ENCODE measurements at regions not wholly inside any gene's neighbourhood (a gene's known extent, or its start where the extent isn't known, plus 50 kb on each side); places are given as distances from the start of the nearest gene placed in this dataset.

DNA sequence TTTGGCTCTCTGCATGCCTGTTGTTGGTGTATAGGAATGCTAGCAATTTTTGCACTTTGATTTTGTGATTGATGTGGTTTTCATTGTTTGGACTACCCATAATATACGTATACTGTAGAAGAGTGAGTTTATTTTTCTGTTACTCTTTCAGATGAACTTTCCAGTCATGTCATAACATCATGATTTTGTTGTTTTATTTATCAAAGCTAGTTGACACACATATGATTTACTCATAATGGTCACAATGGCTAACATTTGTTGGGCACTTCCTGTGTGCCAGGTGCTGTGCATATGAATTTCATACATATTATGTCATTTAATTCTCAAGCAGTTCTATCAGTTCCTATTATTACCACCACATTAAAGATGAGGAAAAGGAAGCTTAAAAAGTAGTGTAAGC, 98.1 kb upstream of the GUCA2B start:
- no peaks in the 10 kb centered on the region for H3K79me2 ChIP-seq (ENCODE audit: low read length)
- peaks cover 22% of the 10 kb centered on the region for H3K4me1 ChIP-seq (ENCODE audit: low read length)
- no peaks in the 10 kb centered on the region for H3K27me3 ChIP-seq (ENCODE audit: low read length)
- no peaks in the 10 kb centered on the region for H4K20me1 ChIP-seq (ENCODE audit: insufficient read depth, low read depth, low read length)
- no peaks in the 10 kb centered on the region for H3K9me2 ChIP-seq (replicated peaks; ENCODE audit: insufficient read depth, low read length)
- DNase-seq, result no peak
- no peak overlapping the region for H3K27ac ChIP-seq (ENCODE audit: low read length)
- no peak overlapping the region for H3K9ac ChIP-seq (ENCODE audit: low read length)
- H2AFZ ChIP-seq (ENCODE audit: low read length), result no peak overlapping the region
- peaks cover 5% of the 10 kb centered on the region; the same call in 1 of the 2 replicates for H3K9me3 ChIP-seq (ENCODE audit: low read length)
- no peak overlapping the region for H3K4me3 ChIP-seq (ENCODE audit: low read length)
- no peak overlapping the region for H3K4me2 ChIP-seq (ENCODE audit: low read depth, low read length, poor library complexity, severe bottlenecking)
- H3K36me3 ChIP-seq (ENCODE audit: insufficient read depth, low read length), result no peaks in the 10 kb centered on the region

DNA sequence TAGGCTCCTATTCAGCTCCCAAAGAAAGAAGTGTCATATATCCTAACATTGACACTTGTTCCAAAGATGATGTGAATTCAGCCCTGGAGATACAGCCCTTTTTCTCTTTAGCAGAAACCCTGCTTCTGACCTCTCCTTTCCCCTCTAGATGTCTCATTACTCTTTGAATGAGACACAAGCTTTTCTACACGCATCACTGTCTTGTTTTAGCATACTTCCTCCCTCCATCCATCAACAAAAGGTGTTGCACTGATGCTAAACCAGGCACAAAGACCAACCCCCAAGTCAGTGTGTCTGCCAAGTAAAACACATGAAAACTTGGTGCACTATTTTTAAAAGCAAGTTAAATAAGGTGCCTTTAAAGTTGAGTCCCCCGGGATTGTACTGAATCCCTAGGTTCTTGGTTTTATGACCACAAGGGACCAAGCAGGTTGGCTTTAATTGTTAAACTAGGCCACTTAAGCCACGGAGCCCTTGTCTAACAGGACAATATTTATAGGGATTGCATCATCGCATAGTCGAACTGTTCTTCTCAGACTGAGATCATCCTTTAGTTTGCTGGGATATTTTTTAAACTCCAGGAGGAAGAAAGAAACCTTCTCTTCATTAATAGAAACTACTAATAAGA, 101.0 kb upstream of the GUCA2B start:
- Histone ChIP-seq H3K4me2 (ENCODE audit: low read depth, low read length, poor library complexity, severe bottlenecking) (peak overlapping the region; percentile 29), H3K36me3 (ENCODE audit: insufficient read depth, low read length) (no peaks in the 10 kb centered on the region), H3K9me3 (ENCODE audit: low read length) (no peaks in the 10 kb centered on the region), H3K79me2 (ENCODE audit: low read length) (no peaks in the 10 kb centered on the region), H2AFZ (ENCODE audit: low read length) (no peak overlapping the region), H3K4me3 (ENCODE audit: low read length) (no peak overlapping the region), H3K9ac (ENCODE audit: low read length) (no peak overlapping the region), H3K4me1 (ENCODE audit: low read length) (peaks cover 22% of the 10 kb centered on the region), H3K9me2 (replicated peaks; ENCODE audit: insufficient read depth, low read length) (no peaks in the 10 kb centered on the region), H4K20me1 (ENCODE audit: insufficient read depth, low read depth, low read length) (no peaks in the 10 kb centered on the region), H3K27me3 (ENCODE audit: low read length) (no peaks in the 10 kb centered on the region), H3K27ac (ENCODE audit: low read length) (no peak overlapping the region)
- peak; percentile 63 for DNase-seq

DNA sequence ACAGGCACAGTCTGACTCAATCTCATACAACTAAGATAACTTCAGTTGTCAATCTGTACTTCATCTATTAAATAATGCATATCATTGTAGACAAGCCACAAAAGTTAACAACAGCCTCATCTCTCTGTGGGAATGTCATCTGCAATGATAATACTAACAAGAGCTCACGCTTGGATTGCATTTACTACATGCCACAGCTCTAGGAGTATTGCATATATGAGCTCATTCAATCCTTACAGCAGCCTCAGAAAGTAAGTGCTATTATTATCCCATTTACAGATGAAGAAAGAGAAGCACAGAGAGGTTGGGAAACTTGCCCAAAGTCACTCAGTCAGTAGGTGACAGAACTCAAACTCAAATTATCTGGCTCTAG, 105.7 kb upstream of the GUCA2B start:
- Histone ChIP-seq H3K9me2 (replicated peaks; ENCODE audit: insufficient read depth, low read length) (no peaks in the 10 kb centered on the region), H3K4me1 (ENCODE audit: low read length) (peaks cover 21% of the 10 kb centered on the region), H3K79me2 (ENCODE audit: low read length) (no peaks in the 10 kb centered on the region), H2AFZ (ENCODE audit: low read length) (no peak overlapping the region), H3K27me3 (ENCODE audit: low read length) (no peaks in the 10 kb centered on the region), H3K36me3 (ENCODE audit: insufficient read depth, low read length) (no peaks in the 10 kb centered on the region), H3K4me3 (ENCODE audit: low read length) (no peak overlapping the region), H3K9me3 (ENCODE audit: low read length) (no peaks in the 10 kb centered on the region), H3K4me2 (ENCODE audit: low read depth, low read length, poor library complexity, severe bottlenecking) (no peak overlapping the region), H4K20me1 (ENCODE audit: insufficient read depth, low read depth, low read length) (no peaks in the 10 kb centered on the region), H3K27ac (ENCODE audit: low read length) (no peak overlapping the region), H3K9ac (ENCODE audit: low read length) (no peak overlapping the region)
- DNase-seq, result no peak

DNA sequence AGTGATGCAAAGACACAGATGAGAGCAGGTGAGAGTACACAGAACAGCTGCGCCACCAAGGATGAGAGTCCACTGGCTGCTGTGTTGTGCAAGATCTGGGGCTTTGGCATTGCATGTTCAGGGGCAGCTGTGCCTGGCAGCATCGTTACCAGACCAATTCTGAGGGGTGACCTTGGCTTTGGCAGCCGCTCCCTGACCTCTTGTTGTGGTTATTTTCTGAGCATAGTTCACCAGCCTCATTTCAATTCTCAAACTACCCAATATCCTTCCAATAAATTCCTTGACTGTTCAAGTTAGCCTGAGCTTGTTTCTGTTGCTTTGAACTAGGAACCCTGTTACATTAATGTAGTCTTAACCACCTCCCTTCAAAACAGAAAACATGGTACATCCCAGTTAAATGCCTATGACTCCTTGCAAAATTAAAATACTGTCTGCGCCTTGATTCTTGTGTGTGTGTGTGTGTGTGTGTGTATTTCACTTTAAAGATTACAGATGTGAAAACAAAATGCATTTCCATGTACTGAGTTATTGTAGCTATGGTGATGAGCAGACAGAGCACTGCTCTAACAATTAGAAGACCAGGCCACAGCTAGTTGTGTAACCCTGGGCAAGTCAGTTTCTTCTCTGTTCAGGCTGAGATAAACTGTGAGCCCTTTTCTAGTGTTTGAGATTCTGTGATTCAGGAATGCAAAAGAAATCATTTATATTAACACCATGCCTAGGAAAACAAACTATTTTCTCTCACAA, 106.3 kb upstream of the GUCA2B start:
- Histone ChIP-seq H4K20me1 (ENCODE audit: insufficient read depth, low read depth, low read length) (no peaks in the 10 kb centered on the region), H3K4me2 (ENCODE audit: low read depth, low read length, poor library complexity, severe bottlenecking) (no peak overlapping the region)

DNA sequence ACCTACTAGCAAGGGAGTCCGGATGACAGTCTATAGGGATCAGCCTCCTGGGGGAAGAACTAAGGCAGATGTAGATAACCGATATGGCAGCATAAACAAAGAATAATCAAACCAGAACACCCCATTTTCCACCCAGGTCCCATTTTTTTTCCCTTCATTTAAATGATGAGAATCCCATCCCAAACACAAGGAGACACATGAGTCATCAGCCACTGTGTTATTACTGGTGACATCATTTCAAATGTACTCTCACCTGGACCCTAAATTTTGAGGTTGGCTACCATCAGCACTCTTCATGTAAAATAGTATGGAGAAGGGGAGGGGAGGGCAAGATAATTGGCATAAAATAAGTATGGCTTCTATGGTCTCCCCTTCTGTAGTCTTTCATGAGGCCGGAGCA, 108.9 kb upstream of the GUCA2B start:
- Histone ChIP-seq H3K4me2 (ENCODE audit: low read depth, low read length, poor library complexity, severe bottlenecking) (no peak overlapping the region), H3K79me2 (ENCODE audit: low read length) (no peaks in the 10 kb centered on the region), H2AFZ (ENCODE audit: low read length) (no peak overlapping the region), H3K4me1 (ENCODE audit: low read length) (no peaks in the 10 kb centered on the region), H3K36me3 (ENCODE audit: insufficient read depth, low read length) (no peaks in the 10 kb centered on the region), H3K27ac (ENCODE audit: low read length) (no peak overlapping the region), H4K20me1 (ENCODE audit: insufficient read depth, low read depth, low read length) (no peaks in the 10 kb centered on the region), H3K27me3 (ENCODE audit: low read length) (no peaks in the 10 kb centered on the region), H3K9me2 (replicated peaks; ENCODE audit: insufficient read depth, low read length) (no peaks in the 10 kb centered on the region), H3K9ac (ENCODE audit: low read length) (no peak overlapping the region), H3K4me3 (ENCODE audit: low read length) (no peak overlapping the region), H3K9me3 (ENCODE audit: low read length) (no peaks in the 10 kb centered on the region)
- DNase-seq, result no peak

More for the DNA sequence above, 106.3 kb upstream of the GUCA2B start:
- Histone ChIP-seq H3K36me3 (ENCODE audit: insufficient read depth, low read length) (no peaks in the 10 kb centered on the region), H3K27me3 (ENCODE audit: low read length) (no peaks in the 10 kb centered on the region), H3K27ac (ENCODE audit: low read length) (no peak overlapping the region), H3K9me3 (ENCODE audit: low read length) (no peaks in the 10 kb centered on the region), H3K4me3 (ENCODE audit: low read length) (no peak overlapping the region), H2AFZ (ENCODE audit: low read length) (no peak overlapping the region), H3K79me2 (ENCODE audit: low read length) (no peaks in the 10 kb centered on the region), H3K4me1 (ENCODE audit: low read length) (peaks cover 15% of the 10 kb centered on the region), H3K9me2 (replicated peaks; ENCODE audit: insufficient read depth, low read length) (no peaks in the 10 kb centered on the region), H3K9ac (ENCODE audit: low read length) (no peak overlapping the region)
- no peak for DNase-seq

DNA sequence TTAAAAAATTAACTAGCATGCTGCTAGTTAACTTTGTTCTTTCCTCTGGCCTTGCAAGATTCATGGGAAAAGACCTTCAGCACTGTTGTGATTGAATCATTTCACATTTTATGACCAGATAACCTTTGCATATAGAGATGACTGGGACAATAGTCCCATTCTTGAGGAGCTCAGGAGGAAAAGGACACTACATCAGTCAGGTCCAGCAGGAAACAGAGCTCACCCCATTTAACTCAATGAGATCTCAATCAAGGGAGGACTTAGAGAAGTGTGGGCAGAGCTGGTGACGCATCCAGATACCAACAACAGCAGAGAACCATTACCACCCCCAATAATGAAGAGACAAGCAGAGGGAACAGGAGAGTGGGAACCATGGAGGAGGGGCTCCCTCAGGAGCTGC, 109.4 kb upstream of the GUCA2B start:
- Histone ChIP-seq H3K27me3 (ENCODE audit: low read length) (no peaks in the 10 kb centered on the region), H3K79me2 (ENCODE audit: low read length) (no peaks in the 10 kb centered on the region), H3K9me3 (ENCODE audit: low read length) (no peaks in the 10 kb centered on the region), H3K9ac (ENCODE audit: low read length) (no peak overlapping the region), H3K4me3 (ENCODE audit: low read length) (no peak overlapping the region), H3K9me2 (replicated peaks; ENCODE audit: insufficient read depth, low read length) (no peaks in the 10 kb centered on the region), H3K4me2 (ENCODE audit: low read depth, low read length, poor library complexity, severe bottlenecking) (no peak overlapping the region), H4K20me1 (ENCODE audit: insufficient read depth, low read depth, low read length) (no peaks in the 10 kb centered on the region), H3K4me1 (ENCODE audit: low read length) (no peaks in the 10 kb centered on the region), H3K36me3 (ENCODE audit: insufficient read depth, low read length) (no peaks in the 10 kb centered on the region), H3K27ac (ENCODE audit: low read length) (no peak overlapping the region), H2AFZ (ENCODE audit: low read length) (no peak overlapping the region)
- no peak for DNase-seq

DNA sequence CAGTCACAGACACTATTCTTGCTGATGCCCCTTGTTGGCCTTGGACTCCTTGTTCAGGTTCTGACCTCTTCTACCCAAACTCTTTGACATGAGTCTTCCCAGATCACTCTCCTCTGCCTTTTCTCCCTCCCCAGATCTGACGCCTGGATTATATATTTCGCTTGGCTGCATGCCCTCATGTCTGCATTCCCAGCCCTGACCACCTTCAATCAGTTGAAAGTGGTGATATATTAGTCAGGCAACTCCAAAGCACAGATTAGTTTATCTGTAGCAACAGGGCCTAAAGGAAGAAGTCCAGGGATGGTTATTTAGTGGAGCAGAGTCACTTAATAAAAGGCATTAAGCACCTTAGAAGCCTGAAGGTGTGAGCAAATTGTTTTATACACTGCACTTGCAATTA, 110.0 kb upstream of the GUCA2B start:
- H3K27ac ChIP-seq (ENCODE audit: low read length), result no peak overlapping the region
- H3K27me3 ChIP-seq (ENCODE audit: low read length), result no peaks in the 10 kb centered on the region
- H3K4me2 ChIP-seq (ENCODE audit: low read depth, low read length, poor library complexity, severe bottlenecking), result no peak overlapping the region
- no peaks in the 10 kb centered on the region for H3K36me3 ChIP-seq (ENCODE audit: insufficient read depth, low read length)
- H3K9ac ChIP-seq (ENCODE audit: low read length), result no peak overlapping the region
- H3K9me3 ChIP-seq (ENCODE audit: low read length), result no peaks in the 10 kb centered on the region
- H3K4me3 ChIP-seq (ENCODE audit: low read length), result no peak overlapping the region
- H4K20me1 ChIP-seq (ENCODE audit: insufficient read depth, low read depth, low read length), result no peaks in the 10 kb centered on the region
- H2AFZ ChIP-seq (ENCODE audit: low read length), result no peak overlapping the region
- no peaks in the 10 kb centered on the region for H3K79me2 ChIP-seq (ENCODE audit: low read length)
- no peaks in the 10 kb centered on the region for H3K9me2 ChIP-seq (replicated peaks; ENCODE audit: insufficient read depth, low read length)
- H3K4me1 ChIP-seq (ENCODE audit: low read length), result no peaks in the 10 kb centered on the region
- DNase-seq, result no peak

DNA sequence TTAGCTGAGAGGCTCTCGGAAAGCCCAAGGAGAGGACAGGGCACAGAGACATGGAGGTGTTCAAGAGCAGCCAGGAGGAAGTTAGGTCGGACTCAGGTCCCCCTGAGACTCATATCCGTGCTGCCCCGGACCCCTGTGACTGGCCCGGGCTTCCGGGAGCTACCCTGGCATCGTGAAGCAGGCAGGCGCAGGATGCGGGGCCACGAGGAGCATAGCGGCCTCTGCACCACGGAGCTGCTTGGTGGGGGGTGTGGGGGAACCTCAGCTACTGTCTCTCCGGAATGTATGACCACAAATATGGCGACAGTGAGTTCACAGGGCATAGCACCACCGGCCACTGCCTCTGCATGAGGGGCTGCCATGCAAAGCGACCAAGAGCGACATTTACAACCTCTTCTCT, 112.2 kb upstream of the GUCA2B start:
- Histone ChIP-seq H3K4me3 (ENCODE audit: low read length) (no peak overlapping the region), H3K9me2 (replicated peaks; ENCODE audit: insufficient read depth, low read length) (no peaks in the 10 kb centered on the region), H3K4me1 (ENCODE audit: low read length) (peaks cover 5% of the 10 kb centered on the region), H2AFZ (ENCODE audit: low read length) (no peak overlapping the region), H3K9me3 (ENCODE audit: low read length) (no peaks in the 10 kb centered on the region), H3K4me2 (ENCODE audit: low read depth, low read length, poor library complexity, severe bottlenecking) (no peak overlapping the region), H4K20me1 (ENCODE audit: insufficient read depth, low read depth, low read length) (no peaks in the 10 kb centered on the region), H3K27me3 (ENCODE audit: low read length) (no peaks in the 10 kb centered on the region), H3K9ac (ENCODE audit: low read length) (no peak overlapping the region), H3K36me3 (ENCODE audit: insufficient read depth, low read length) (no peaks in the 10 kb centered on the region), H3K79me2 (ENCODE audit: low read length) (no peaks in the 10 kb centered on the region), H3K27ac (ENCODE audit: low read length) (no peak overlapping the region)
- no peak for DNase-seq

Data from Karpas-422 (cell line).